Left cardiac atrium (tissue), 4 donors: ENCODE measurements at regions not wholly inside any gene's neighbourhood (a gene's known extent, or its start where the extent isn't known, plus 50 kb on each side); places are given as distances from the start of the nearest gene placed in this dataset.
"Not testable (repeated sequence)": the region's sequence is repeated elsewhere in the genome, so short reads cannot be mapped to it uniquely, and the experiment has no call there.

ENCODE experiments used
- ATAC-seq, 2 donors: fragments of 200-7000 bp; cut with Tn5 transposase; one replicate each; pipeline ENCODE4 v1.9.1; 2020; ENCODE audit warnings: mild to moderate bottlenecking in 2 of 2, moderate library complexity in 2 of 2
- DNase-seq: peaks from one replicate; pipeline ENCODE4 v3.0.0-alpha.2; 2020
- intact Hi-C, 2 donors: fragments of 100-400 bp; cut with DNase I; formaldehyde crosslinking; loops; one replicate each; pipeline versions ENCODE4 v1.14.1 to v1.15.1; 2022 to 2023
- donor health status: DM: no; HTN: yes; CAD: no.
- donor health status: DM: no; HTN: yes; CAD: no; lungs with severe emphysema.
- donor health status: DM: yes; HTN: yes; CAD: no.
- donor health status: Dilated cardiomyopathy.

DNA sequence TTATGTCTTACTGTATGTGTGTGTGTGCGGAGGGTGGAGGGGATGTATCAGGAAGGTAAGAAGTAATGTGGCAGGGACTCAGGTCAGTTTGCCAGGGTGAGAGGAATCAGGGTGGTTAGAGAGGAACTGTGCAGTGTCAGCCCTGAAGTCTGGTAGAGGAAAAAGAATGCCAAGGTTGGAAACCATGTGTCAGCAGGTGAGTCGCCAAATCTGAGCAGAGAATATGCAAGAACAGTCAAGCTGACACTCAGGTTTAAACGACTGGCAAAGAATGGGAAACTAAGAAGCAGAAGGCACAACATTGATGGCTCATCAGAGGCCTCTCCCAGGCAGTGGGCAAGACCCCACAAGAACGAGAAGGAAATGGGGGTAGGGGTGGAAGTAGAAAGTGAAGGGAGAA lies 107.5 kb upstream of the TBX18 start:
- no peak for DNase-seq
- ATAC-seq = no peak
- intact Hi-C loops = no loop called here

DNA sequence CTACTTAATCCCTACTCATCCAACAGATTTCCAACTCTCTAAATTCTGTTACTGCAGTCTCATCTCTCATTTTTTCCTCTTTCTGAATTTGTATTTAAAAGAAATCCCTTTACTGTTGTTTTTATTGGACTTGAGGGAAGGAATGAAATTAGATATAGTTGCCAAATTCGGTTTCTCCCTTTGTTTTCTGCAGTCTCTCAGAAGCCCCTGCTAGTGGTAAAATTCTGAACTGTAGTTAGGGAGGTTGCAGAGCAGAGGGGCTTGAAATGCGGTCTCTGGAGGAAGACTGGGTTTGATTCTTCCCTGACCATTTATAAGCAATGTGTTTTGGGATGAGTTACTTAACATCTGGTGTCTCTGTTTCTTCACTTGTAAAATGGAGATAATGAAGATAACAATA lies 106.3 kb upstream of the TBX18 start:
- no peak for ATAC-seq
- DNase-seq = no peak
- intact Hi-C loops = no loop called here

DNA sequence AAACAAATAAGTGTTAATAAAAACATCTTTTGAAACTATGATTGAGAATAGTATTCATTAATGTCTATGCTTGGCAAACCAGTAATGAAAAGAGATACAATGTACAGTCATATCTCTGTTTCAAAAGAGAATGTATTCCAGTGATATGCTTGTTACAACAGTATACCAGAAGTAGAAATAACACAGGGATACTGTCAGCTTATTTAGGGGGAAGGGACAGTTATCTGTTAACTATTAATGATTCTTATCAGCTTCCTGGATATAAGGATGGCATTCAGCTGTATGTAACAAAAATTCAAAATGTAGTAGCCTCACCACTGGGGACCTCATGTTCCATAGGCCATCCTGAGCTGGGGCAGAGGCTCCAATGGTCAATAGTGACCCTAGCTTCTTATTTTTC lies 103.8 kb upstream of the TBX18 start:
- no peak for ATAC-seq
- no peak for DNase-seq
- intact Hi-C loops = no loop called here

DNA sequence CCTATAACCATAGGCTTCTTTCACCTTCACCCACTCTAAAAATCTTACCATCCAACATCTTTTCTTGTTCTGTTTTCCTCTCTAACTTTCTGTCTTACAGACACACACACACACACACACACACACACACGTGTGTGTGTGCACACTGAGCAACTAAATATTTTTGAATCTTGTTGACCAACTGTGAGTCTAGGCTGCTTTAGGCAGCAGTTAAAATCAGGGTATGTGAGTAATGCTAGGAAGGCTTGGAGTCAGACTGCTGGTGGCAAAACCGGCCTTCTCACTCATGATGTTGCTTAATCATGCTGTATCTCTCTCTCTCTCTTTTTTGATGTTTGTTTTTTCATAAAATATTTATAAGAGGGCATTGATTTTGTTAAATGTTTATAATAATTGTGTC lies 103.1 kb upstream of the TBX18 start:
- peak in 1 of 2 donors; percentile 84 for ATAC-seq
- DNase-seq = no peak
- intact Hi-C loops = no loop called here

DNA sequence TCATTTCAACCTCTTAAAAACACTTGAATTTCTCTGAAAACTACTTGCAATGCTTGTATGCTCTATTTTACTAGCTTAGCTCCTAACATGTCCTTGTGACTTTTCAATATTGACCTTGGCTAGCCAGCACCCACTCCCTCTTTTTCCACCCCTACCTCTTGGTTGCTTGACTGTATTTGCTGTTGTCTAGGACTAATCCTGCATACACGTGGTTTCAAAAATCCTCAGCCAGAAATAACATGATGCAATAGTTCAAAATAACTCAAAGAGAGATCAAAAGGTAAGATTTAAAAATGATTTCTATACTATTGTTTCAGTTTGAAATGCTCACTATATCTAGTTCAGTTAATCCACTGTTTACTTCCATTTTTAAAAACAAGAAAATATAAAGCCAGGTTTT lies 102.3 kb upstream of the TBX18 start:
- peak in 1 of 2 donors; percentile 21 for ATAC-seq
- intact Hi-C loops = no loop called here

DNA sequence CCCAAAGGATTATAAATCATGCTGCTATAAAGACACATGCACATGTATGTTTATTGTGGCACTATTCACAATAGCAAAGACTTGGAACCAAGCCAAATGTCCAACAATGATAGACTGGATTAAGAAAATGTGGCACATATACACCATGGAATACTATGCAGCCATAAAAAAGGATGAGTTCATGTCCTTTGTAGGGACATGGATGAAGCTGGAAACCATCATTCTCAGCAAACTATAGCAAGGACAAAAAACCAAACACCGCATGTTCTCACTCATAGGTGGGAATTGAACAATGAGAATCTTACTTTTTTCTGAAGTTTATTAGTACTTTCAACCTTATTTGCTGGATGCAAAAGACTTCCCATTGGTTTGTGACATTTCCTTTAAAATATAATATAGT lies 101.0 kb upstream of the TBX18 start:
- ATAC-seq, intact Hi-C loops, DNase-seq: not testable (repeated sequence)

More for the DNA sequence above, 102.3 kb upstream of the TBX18 start:
- DNase-seq = no peak

DNA sequence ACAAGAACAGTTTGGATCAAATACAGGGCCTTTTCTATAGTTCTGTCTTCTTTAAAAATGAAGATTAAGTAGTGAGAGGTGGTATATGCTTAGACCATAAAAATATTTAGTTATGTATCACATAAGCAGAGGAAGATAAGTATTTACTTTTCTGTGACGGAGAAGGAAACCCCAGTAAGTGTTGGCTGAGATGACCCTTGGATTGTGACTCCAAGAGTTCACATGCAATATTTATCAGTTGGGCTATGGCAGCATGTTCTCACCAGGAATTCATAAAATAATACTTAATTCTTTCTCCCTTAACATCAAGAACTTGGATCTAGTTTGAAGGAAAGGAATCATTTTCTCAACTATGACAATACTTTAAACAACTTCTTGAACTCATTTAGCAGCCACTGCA lies 98.4 kb upstream of the TBX18 start:
- intact Hi-C loops = no loop called here
- ATAC-seq (no peak), DNase-seq (no peak)

DNA sequence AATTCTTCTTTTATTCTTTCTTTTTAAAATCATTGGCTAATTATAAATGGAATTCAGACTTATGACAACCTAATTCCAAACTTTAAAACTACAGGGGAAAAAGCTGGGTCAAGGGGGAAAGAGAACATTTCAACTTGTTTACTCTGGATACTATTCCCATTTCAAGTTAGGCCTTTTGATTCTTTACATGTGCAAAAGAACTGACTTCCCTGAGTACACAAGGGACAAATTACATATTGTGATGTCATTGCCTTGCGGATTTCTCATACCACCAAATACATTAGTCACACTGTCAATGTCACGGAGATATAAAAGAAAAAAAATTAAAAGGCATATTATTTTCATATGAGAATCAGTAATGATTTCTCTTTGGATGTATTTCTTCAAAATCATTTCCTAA lies 96.5 kb upstream of the TBX18 start:
- no peak for ATAC-seq
- intact Hi-C loops = no loop called here

DNA sequence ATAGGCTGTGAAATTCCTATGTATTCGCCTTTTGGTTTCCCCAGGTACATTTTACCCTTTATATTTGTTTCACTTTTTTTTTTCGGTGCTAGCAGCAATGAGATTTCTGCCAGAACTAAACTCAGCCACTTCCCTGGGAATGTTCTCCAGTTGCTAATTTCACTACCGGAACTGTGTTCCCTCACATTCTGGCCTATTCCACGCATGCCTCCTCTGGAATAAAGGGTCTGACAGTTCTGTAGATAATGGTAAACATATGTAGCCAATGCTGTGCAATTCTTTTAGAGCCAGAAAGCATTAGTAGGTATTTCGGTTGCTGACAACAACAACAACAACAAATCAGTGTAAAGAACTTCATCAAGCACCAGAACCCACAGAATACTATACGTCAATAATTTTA lies 96.1 kb upstream of the TBX18 start:
- intact Hi-C loops = no loop called here
- no peak for DNase-seq
- ATAC-seq = no peak

More for the DNA sequence above, 96.5 kb upstream of the TBX18 start:
- DNase-seq = no peak

DNA sequence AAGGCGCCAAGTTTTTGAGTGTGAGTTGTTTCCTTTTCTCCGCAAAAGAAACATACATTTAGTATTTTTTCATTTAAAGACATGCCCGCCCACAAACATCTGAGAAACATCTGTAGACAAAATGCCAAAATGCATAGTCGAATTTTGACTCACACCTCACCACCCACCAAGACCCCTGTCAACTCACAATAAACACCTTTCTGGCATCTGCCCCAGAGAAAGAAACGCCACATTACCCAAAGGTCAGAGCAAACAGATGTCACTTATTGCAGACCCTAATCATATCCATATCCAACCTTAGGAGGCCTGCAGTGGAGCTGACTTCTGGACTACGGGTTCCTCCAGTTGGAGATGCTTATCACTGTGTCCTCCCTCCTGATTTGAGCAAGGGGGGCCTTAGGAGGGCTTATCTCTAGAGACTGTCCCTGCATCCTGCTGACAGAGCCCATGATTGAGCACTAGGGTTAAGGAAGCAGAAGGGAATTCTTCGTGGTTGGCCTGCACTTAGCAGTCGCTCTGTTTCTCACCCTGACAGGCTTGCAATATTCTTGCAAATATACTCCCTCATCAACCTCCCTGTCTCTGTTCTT lies 90.5 kb upstream of the TBX18 start:
- no peak for DNase-seq
- ATAC-seq = no peak
- intact Hi-C loops = no loop called here

DNA sequence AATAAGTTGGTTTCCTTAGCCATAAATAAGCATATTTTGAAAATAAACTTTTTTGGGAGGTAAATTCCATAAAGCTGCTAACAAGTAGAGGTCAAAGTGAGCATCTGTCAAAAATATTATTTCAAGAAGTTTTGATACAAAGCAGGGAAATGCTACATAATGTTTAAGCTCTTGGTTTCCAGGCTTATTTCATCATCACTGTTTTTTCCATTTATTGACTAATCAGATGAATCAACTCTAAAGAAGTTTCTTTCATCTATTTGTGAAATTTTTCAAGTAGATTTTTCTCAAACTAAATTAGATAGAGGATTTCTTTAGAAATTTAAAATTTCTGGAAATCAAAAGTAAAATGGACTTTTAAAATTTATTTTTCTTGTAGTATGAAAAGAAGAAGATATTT lies 89.5 kb upstream of the TBX18 start:
- intact Hi-C loops = no loop called here
- no peak for ATAC-seq
- no peak for DNase-seq

DNA sequence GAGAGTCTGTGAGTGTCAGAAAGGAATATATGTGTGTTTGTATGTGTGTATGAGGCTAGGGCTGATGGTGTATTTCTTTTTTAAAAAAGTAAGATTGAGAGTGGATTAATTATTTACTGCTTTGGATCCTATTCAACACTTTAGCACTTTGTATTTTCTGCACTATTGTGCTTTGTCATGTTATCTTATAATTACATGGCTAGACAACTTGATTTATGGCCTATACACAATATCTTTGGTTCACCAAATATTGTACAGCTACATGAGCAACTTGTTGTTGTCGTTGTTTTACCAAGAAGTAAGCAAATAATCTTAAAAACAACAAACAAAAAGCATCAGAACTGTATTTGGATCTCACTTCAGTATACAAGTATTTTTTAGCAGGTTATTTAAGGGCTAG lies 84.6 kb upstream of the TBX18 start:
- no peak for DNase-seq
- intact Hi-C loops = no loop called here
- no peak for ATAC-seq

DNA sequence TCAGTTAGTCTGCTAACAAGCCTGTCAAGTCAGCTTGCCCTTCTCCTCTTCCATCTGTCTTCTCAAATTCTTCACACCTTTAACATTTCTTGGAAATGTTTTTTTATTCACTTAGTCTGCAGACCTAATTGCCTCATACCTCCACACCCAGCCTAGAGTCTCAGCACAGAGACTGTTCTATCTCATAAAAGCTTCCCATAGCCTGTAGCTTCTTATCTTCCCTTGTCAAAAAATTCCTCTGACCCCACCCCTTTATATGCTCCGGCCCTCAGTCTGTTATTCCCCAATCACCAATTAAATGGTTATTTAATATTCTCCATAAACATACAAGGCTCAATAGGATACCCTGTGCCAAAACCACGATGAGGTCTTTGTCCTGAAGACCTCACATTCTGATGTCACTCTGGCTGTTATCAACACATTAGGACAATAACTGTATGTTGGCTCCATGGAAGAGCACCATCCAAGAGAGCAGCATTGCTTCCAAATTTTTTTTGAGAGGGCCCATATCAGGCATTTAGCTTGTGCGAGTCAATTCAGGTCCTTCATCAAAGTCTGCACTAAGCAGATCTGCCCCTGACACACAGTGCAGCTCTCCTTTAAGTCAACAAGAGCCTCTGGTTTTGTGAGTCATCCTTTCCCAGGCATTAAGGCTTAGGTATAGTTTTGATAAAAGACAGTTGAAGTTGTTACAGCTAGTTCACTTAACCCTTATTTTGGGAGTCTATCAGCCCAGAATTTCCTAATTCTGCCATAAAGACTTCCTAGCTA lies 83.2 kb upstream of the TBX18 start:
- intact Hi-C loops = no loop called here
- peak in 1 of 2 donors; percentile 67 for ATAC-seq
- no peak for DNase-seq

DNA sequence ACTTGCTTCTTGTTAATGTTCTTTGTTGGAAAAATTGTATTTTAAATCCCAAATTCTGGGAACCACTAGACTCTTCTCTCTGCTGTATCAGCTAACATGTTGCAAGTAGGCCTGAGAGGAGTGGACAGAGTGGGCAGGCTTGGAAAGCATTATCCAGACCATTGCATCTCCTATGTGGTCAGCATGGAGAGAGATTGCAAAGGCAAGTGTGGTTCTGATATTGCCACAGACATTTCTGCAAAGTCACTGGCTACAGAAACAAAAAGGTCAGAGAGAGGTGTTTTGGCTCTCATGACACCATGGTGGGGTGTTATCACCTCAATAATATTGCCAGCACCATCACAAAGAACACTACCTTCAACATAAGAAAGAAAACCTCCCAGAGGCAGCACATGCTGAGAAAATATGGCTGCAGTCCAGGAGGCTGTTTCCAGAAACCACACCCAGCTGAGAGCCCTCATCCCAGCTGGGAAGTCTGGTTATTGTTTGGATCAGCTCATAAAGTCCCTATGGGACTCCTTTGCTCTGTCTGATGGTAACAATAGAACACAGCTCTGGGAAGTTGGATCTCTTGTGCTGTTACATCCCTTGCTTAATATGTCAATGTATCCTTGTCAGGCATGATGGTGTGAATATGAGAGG lies 78.2 kb upstream of the TBX18 start:
- no peak for ATAC-seq
- intact Hi-C loops = no loop called here
- no peak for DNase-seq

DNA sequence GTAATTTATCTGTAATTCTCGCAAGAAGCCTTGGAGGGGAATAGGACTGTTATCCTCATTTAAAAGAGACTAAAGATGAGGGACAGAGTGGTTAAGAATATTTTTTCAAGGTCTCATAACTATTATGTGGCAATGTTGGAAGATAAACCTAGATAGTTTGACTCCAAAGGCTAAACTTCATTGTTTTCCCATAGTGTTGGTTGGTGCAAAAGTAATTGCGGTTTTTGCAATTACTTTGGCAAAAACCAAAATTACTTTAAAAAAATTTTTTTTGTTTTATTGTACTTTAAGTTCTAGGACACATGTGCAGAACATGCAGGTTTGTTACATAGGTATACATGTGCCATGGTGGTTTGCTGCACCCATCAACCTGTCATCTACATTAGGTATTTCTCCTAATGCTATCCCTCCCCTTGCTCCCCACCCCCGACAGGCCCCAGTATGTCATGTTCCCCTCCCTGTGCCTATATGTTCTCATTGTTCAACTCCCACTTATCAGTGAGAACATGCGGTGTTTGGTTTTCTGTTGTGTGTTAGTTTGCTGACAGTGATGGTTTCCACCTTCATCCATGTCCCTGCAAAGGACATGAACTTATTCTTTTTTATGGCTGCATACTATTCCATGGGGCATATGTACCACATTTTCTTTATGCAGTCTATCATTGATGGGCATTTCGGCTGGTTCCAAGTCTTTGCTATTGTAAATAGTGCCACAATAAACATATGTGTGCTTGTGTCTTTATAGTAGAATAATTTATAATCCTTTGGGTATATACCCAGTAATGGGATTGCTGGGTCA lies 72.9 kb upstream of the TBX18 start:
- DNase-seq, ATAC-seq, intact Hi-C loops: not testable (repeated sequence)

DNA sequence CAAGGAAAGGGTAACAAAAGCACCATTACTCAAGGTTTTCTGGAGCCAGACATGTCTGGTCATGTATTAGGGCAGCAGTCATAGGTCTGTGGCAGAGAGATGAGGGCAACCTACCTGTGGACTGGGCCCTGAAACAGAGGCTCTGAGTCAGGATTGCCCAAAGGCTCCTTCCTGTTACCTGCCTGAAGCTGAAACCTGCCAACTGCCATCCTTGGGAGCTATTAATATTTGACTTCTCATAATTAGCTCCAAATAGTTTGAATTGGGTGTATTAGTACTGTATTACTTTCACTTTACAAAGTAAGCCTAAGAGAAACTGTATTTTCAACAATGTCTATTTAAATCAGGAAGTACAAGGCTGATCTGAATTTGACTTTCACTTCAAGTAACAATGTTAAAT lies 72.0 kb upstream of the TBX18 start:
- DNase-seq (no peak), ATAC-seq (no peak)

DNA sequence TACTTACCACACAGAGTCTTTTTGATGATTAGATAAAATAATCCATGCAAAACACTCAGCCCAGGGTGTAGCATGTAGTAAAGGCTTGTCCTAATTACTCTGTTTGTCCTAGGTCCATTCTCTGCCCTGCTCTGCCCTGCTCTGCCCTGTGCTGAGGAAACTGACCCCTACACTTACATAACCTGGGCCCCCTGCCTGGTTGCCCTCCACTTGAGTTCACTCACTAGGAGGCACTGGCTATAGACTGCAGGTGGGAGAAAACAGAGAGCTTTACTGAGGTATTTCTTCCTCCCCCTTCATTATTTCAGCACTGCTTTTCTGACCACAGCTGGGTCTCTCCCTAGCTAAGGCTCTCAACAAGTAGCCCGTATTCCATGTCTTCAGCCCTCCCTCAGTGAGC lies 70.9 kb upstream of the TBX18 start:
- no peak for DNase-seq
- intact Hi-C loops = no loop called here
- no peak for ATAC-seq

More for the DNA sequence above, 72.0 kb upstream of the TBX18 start:
- intact Hi-C loops = no loop called here

DNA sequence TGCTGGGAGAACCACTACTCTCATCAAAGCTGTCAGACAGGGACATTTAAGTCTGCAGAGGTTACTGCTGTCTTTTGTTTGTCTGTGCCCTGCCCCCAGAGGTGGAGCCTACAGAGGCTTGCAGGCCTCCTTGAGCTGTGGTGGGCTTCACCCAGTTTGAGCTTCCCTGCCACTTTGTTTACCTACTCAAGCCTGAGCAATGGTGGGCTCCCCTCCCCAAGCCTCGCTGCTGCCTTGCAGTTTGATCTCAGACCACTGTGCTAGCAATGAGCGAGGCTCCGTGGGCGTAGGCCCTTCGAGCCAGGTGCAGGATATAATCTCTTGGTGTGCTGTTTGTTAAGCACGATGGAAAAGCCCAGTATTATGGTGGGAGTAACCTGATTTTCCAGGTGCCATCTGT lies 67.5 kb upstream of the TBX18 start:
- ATAC-seq, DNase-seq, intact Hi-C loops: not testable (repeated sequence)

DNA sequence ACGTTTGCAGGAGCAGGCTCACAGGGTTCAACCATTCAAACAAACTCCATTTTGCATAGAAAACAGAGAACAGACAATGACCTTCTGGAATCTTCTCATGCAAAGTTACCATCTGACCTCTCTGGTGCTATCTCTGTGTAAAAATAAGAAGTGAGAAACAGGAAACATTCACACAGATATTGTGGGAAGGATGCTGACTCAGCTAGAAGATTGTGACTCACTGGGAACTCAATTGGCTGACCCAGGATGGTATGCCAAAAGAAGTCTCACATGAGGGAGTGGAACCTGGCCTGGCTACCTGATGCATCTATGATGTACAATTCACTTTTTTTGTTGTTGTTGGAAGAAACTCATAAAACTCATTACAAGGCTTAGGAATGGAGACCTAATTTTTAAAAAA lies 61.1 kb upstream of the TBX18 start:
- intact Hi-C loops = no loop called here
- no peak for DNase-seq
- peak in 1 of 2 donors; percentile 70 for ATAC-seq

DNA sequence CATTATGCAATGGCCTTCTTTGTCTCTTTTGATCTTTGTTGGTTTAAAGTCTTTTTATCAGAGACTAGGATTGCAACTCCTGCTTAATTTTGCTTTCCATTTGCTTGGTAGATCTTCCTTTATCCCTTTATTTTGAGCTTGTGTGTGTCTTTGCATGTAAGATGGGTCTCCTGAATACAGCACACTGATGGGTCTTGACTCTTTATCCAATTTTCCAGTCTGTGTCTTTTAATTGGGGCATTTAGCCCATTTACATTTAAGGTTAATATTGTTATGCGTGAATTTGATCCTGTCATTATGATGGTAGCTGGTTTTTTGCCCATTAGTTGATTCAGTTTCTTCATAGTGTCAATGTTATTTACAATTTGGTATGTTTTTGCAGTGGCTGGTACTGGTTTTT lies 56.9 kb upstream of the TBX18 start:
- ATAC-seq, intact Hi-C loops, DNase-seq: not testable (repeated sequence)
